PC-3 (cell line): ENCODE measurements at regions not wholly inside any gene's neighbourhood (a gene's known extent, or its start where the extent isn't known, plus 50 kb on each side); places are given as distances from the start of the nearest gene placed in this dataset.

Experiments used
- ATAC-seq: fragments of 200-7000 bp; cut with Tn5 transposase; 2 replicates; pipeline ENCODE4 v1.9.1; 2020; ENCODE audit warnings: mild to moderate bottlenecking, moderate library complexity
- BruUV-seq: library from RNA; stranded (reverse); fragments of 400-500 nt; replicated peaks from 2 replicates; lab custom pipeline; 2021; lab: Mats Ljungman, UMichigan
- CTCF ChIA-PET: fragments of 300-600 bp; sonication (Branson Sonifier 250); formaldehyde crosslinking; loops from one replicate; lab custom pipeline; 2022; ENCODE audit warnings: antibody characterized with exemption; lab: Charles Lee
- POLR2A ChIA-PET: fragments of 300-600 bp; sonication (Branson Sonifier 250); formaldehyde crosslinking; loops from one replicate; lab custom pipeline; 2022; ENCODE audit warnings: antibody characterized with exemption; ENCODE audit not compliant: unreplicated experiment; lab: Charles Lee
- DNase-seq: peaks from one replicate; pipeline ENCODE4 v3.0.0-alpha.2; 2015
- H2AFZ ChIP-seq: fragments of 300-600 bp; sonication (generic); 2 replicates; pipeline ENCODE4 v1.6.0; 2016; ENCODE audit warnings: antibody characterized with exemption, low read length
- H3F3A ChIP-seq: fragments of 300-600 bp; sonication (generic); one replicate; pipeline ENCODE4 v1.6.0; 2017; ENCODE audit warnings: antibody characterized with exemption, low read length, control low read depth, mild to moderate bottlenecking; ENCODE audit not compliant: unreplicated experiment
- H3K27ac ChIP-seq: fragments of 300-600 bp; sonication (generic); 2 replicates; pipeline ENCODE4 v1.5.1; 2016; ENCODE audit warnings: mild to moderate bottlenecking, low read length
- H3K27me3 ChIP-seq: fragments of 300-600 bp; sonication (generic); 2 replicates; pipeline ENCODE4 v1.6.1; 2016; ENCODE audit warnings: low read length, mixed read lengths
- H3K36me3 ChIP-seq: fragments of 300-600 bp; sonication (generic); 2 replicates; pipeline ENCODE4 v1.6.1; 2016; ENCODE audit warnings: low read depth, mixed run types, low read length, mixed read lengths
- H3K4me1 ChIP-seq: fragments of 300-600 bp; sonication (generic); 2 replicates; pipeline ENCODE4 v1.5.1; 2016; ENCODE audit warnings: low read length; ENCODE audit not compliant: insufficient read depth
- H3K4me2 ChIP-seq: fragments of 300-600 bp; sonication (generic); 2 replicates; pipeline ENCODE4 v1.6.0; 2016; ENCODE audit warnings: low read length
- H3K4me3 ChIP-seq: fragments of 300-600 bp; sonication (generic); 2 replicates; pipeline ENCODE4 v1.5.1; 2016; ENCODE audit warnings: mild to moderate bottlenecking, low read length, mixed read lengths
- H3K79me2 ChIP-seq: fragments of 300-600 bp; sonication (generic); 2 replicates; pipeline ENCODE4 v1.6.1; 2017; ENCODE audit warnings: low read length, mixed read lengths
- H3K9ac ChIP-seq: fragments of 300-600 bp; sonication (generic); 2 replicates; pipeline ENCODE4 v1.6.0; 2016; ENCODE audit warnings: mild to moderate bottlenecking, low read length
- H3K9me2 ChIP-seq: fragments of 300-600 bp; sonication (generic); replicated peaks from 2 replicates; pipeline ENCODE4 v1.6.1; 2016; ENCODE audit warnings: mixed run types, low read length, mixed read lengths
- H3K9me3 ChIP-seq: fragments of 300-600 bp; sonication (generic); 2 replicates; pipeline ENCODE4 v1.6.1; 2016; ENCODE audit warnings: low read length, mixed read lengths
- H4K20me1 ChIP-seq: fragments of 300-600 bp; sonication (generic); 2 replicates; pipeline ENCODE4 v1.6.1; 2016; ENCODE audit warnings: low read length, mixed read lengths
- CTCF ChIP-seq: fragments of 300-600 bp; sonication (generic); conservative IDR thresholded peaks from 2 replicates; pipeline ENCODE4 v1.5.1; 2017; ENCODE audit warnings: antibody characterized with exemption, low read depth, mild to moderate bottlenecking, low read length
- EZH2 ChIP-seq: fragments of 300-600 bp; sonication (generic); IDR thresholded peaks from one replicate; pipeline ENCODE4 v1.6.1; 2017; ENCODE audit warnings: antibody characterized with exemption, mild to moderate bottlenecking, low read length; ENCODE audit not compliant: unreplicated experiment
- EZH2phosphoT487 ChIP-seq: fragments of 300-600 bp; sonication (generic); IDR thresholded peaks from 2 replicates; pipeline ENCODE4 v1.6.1; 2018; ENCODE audit warnings: mild to moderate bottlenecking, antibody characterized with exemption, low read length, borderline replicate concordance
- intact Hi-C: fragments of 100-400 bp; cut with micrococcal nuclease; formaldehyde crosslinking; loops from 2 replicates; pipeline ENCODE4 v1.9.0; 2023

DNA sequence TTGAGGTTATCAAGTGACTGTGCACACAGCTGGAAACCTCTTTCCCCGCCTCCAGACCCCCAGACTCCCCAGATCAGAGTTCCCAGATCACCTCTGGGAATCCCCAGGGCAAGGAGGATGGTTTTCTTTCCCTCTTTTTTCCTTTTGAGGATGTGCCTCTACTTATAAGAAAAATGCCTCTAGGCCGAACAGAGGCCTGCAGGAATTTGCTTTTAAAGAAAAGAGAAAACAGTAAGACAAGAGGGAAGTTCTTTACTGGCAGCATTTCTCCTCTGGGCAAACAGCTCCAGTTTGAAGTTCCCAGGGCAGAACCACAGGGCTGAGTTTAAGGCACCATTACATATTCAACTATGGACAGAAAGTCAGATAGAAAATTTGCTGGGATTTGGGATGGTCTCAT lies 837.9 kb upstream of the LCORL start:
- BruUV-seq, result no TSS peak

GRCh38 chr4:18858229-18858922 lies 836.8 kb upstream of the LCORL start:
- H3K9ac ChIP-seq, result no peak overlapping the region
- ChIA-PET POLR2A (no interaction called here), CTCF (no interaction called here)
- H4K20me1 ChIP-seq, result no peaks in the 10 kb centered on the region
- intact Hi-C loops, result no loop called here
- ATAC-seq, result no peak
- H3K4me2 ChIP-seq, result no peak overlapping the region
- H3K9me2 ChIP-seq, result no peaks in the 10 kb centered on the region
- no peak for TF ChIP-seq EZH2
- no peak for TF ChIP-seq CTCF
- TF ChIP-seq EZH2phosphoT487, result no peak
- BruUV-seq, result no TSS peak
- no peaks in the 10 kb centered on the region for H3K36me3 ChIP-seq
- no peak overlapping the region for H3K4me3 ChIP-seq
- H2AFZ ChIP-seq, result no peak overlapping the region
- DNase-seq, result no peak
- H3K27me3 ChIP-seq, result no peaks in the 10 kb centered on the region
- no peaks in the 10 kb centered on the region for H3F3A ChIP-seq
- H3K79me2 ChIP-seq, result no peaks in the 10 kb centered on the region
- no peaks in the 10 kb centered on the region for H3K9me3 ChIP-seq
- H3K27ac ChIP-seq, result no peak overlapping the region
- H3K4me1 ChIP-seq, result no peaks in the 10 kb centered on the region

More for the DNA sequence above, 837.9 kb upstream of the LCORL start:
- H3K36me3 ChIP-seq, result no peaks in the 10 kb centered on the region
- no peak overlapping the region for H3K9ac ChIP-seq
- no peaks in the 10 kb centered on the region for H3K4me1 ChIP-seq
- no peak overlapping the region for H3K27ac ChIP-seq
- POLR2A ChIA-PET, result no interaction called here
- H3K4me3 ChIP-seq, result no peak overlapping the region
- intact Hi-C loops, result no loop called here
- ATAC-seq, result no peak
- H4K20me1 ChIP-seq, result no peaks in the 10 kb centered on the region
- H3K27me3 ChIP-seq, result no peaks in the 10 kb centered on the region
- TF ChIP-seq EZH2phosphoT487 (no peak), CTCF (no peak), EZH2 (no peak)
- H2AFZ ChIP-seq, result no peak overlapping the region
- no peaks in the 10 kb centered on the region for H3F3A ChIP-seq
- no peak for DNase-seq
- H3K9me2 ChIP-seq, result no peaks in the 10 kb centered on the region
- no peaks in the 10 kb centered on the region for H3K9me3 ChIP-seq
- CTCF ChIA-PET, result no interaction called here
- H3K4me2 ChIP-seq, result no peak overlapping the region
- no peaks in the 10 kb centered on the region for H3K79me2 ChIP-seq

DNA sequence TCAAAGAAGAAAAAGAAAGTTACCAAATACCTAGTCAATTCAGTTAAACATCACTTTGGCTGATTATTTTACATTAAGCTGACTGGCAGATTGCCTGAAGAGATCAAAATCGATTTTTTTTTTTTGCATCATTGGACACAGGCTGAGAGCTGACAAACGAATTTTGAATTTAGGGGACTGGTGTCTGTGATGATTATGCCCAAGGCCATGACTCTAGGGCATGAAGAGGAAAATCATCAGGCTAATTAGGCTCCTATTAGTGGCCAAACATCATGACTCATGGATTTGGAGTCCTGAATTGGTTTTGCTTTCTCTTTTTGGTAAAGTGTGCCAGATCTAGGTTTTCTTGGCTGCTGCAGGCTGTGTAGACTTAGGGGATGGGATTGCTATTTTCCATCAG lies 829.3 kb upstream of the LCORL start:
- TF ChIP-seq CTCF (no peak), EZH2phosphoT487 (no peak), EZH2 (no peak)
- Histone ChIP-seq H3K9me3 (no peaks in the 10 kb centered on the region), H4K20me1 (no peaks in the 10 kb centered on the region), H3K79me2 (no peaks in the 10 kb centered on the region), H3K4me2 (no peak overlapping the region), H3K4me3 (no peak overlapping the region), H3K36me3 (no peaks in the 10 kb centered on the region), H3K9me2 (no peaks in the 10 kb centered on the region), H3K27ac (no peak overlapping the region), H3K27me3 (no peaks in the 10 kb centered on the region), H3F3A (no peaks in the 10 kb centered on the region), H2AFZ (no peak overlapping the region), H3K4me1 (no peaks in the 10 kb centered on the region), H3K9ac (no peak overlapping the region)
- intact Hi-C loops, result no loop called here
- ChIA-PET POLR2A (no interaction called here), CTCF (no interaction called here)
- ATAC-seq (no peak), DNase-seq (no peak)
- no TSS peak for BruUV-seq
